Naive thymus-derived CD4-positive, alpha-beta T cell (primary cell): ENCODE measurements at regions not wholly inside any gene's neighbourhood (a gene's known extent, or its start where the extent isn't known, plus 50 kb on each side); places are given as distances from the start of the nearest gene placed in this dataset.

ENCODE experiments used
- ATAC-seq: fragments of 150-1000 bp; cut with Tn5 transposase; 2 replicates; pipeline ENCODE4 v1.10.0; 2021; ENCODE audit warnings: mild to moderate bottlenecking, moderate library complexity
- CTCF ChIA-PET: fragments of 350-600 bp; sonication (Branson Sonifier 250); formaldehyde crosslinking; loops from one replicate; lab custom pipeline; 2021; ENCODE audit warnings: antibody characterized with exemption; lab: Charles Lee
- POLR2A ChIA-PET: fragments of 350-600 bp; sonication (Branson Sonifier 250); formaldehyde crosslinking; loops from one replicate; lab custom pipeline; 2021; ENCODE audit warnings: antibody characterized with exemption, inconsistent platforms; lab: Charles Lee
- DNase-seq, 9 donors: peaks; one replicate each; pipeline versions ENCODE4 v3.0.0 to v3.0.0-alpha.2; 2020 to 2022; ENCODE audit warnings: mixed read lengths in 1 of 9
- H3K27ac ChIP-seq: one replicate; pipeline ENCODE4 v1.7.0; 2013; ENCODE audit warnings: mild to moderate bottlenecking, low read depth, low read length, moderate library complexity
- H3K27me3 ChIP-seq, 2 donors: one replicate each; pipeline ENCODE4 v1.7.0; 2013; ENCODE audit warnings: low read length in 2 of 2, mild to moderate bottlenecking in 2 of 2, moderate library complexity in 2 of 2; ENCODE audit not compliant: control insufficient read depth in 2 of 2, insufficient read depth in 2 of 2
- H3K36me3 ChIP-seq, 3 experiments: 1 replicate in 2 of 3; 2 replicates in 1 of 3; pipeline ENCODE4 v1.7.0; 2013; ENCODE audit warnings: low read length in 3 of 3, mild to moderate bottlenecking in 3 of 3, moderate library complexity in 1 of 3; ENCODE audit not compliant: insufficient read depth in 3 of 3, control insufficient read depth in 2 of 3
- H3K4me1 ChIP-seq, 2 donors: one replicate each; pipeline ENCODE4 v1.7.0; 2013; ENCODE audit warnings: low read length in 2 of 2, mild to moderate bottlenecking in 2 of 2, moderate library complexity in 1 of 2; ENCODE audit not compliant: control insufficient read depth in 2 of 2, insufficient read depth in 2 of 2
- H3K4me3 ChIP-seq: 2 replicates; pipeline ENCODE4 v1.7.0; 2013; ENCODE audit warnings: mild to moderate bottlenecking, low read length
- H3K9me3 ChIP-seq, 3 experiments: 1 replicate in 2 of 3; 2 replicates in 1 of 3; pipeline ENCODE4 v1.7.0; 2013; ENCODE audit warnings: low read length in 3 of 3; ENCODE audit not compliant: control insufficient read depth in 2 of 3
- H3K27ac Mint-ChIP-seq, 9 donors: one replicate each; pipeline ENCODE4 v1.8.0; 2020 to 2022; ENCODE audit warnings: mixed read lengths in 9 of 9, mild to moderate bottlenecking in 8 of 9, moderate library complexity in 5 of 9, inconsistent platforms in 2 of 9
- H3K27me3 Mint-ChIP-seq, 5 donors: one replicate each; pipeline ENCODE4 v1.8.0; 2021 to 2022; ENCODE audit warnings: mixed read lengths in 5 of 5, mild to moderate bottlenecking in 1 of 5
- H3K36me3 Mint-ChIP-seq, 5 donors: one replicate each; pipeline ENCODE4 v1.8.0; 2020 to 2022; ENCODE audit warnings: mixed read lengths in 5 of 5, mild to moderate bottlenecking in 3 of 5, inconsistent platforms in 1 of 5
- H3K4me1 Mint-ChIP-seq, 7 donors: one replicate each; pipeline ENCODE4 v1.8.0; 2020 to 2022; ENCODE audit warnings: mixed read lengths in 7 of 7, mild to moderate bottlenecking in 3 of 7, inconsistent platforms in 1 of 7
- H3K4me3 Mint-ChIP-seq, 10 donors: one replicate each; pipeline ENCODE4 v1.8.0; 2020 to 2022; ENCODE audit warnings: mild to moderate bottlenecking in 10 of 10, mixed read lengths in 10 of 10, moderate library complexity in 6 of 10, inconsistent platforms in 2 of 10
- H3K9me3 Mint-ChIP-seq, 11 donors: one replicate each; pipeline ENCODE4 v1.8.0; 2020 to 2022; ENCODE audit warnings: mixed read lengths in 11 of 11, mild to moderate bottlenecking in 4 of 11, inconsistent platforms in 1 of 11, moderate library complexity in 1 of 11
- intact Hi-C, 2 donors: fragments of 100-400 bp; cut with micrococcal nuclease; formaldehyde crosslinking; loops; one replicate each; pipeline ENCODE4 v1.15.1; 2023

- H3K4me1 ChIP-seq, result no peaks in the 10 kb centered on the region
- CTCF ChIA-PET, result no interaction called here
These were observed 163.2 kb upstream of the TBX18 start for GRCh38 chr6:84927551-84927950.

GRCh38 chr6:84926189-84927155, 162.1 kb upstream of the TBX18 start:
- no peaks in the 10 kb centered on the region for H3K9me3 ChIP-seq
- no peaks in the 10 kb centered on the region for H3K36me3 ChIP-seq
- ATAC-seq, result no peak
- no peak overlapping the region for H3K27ac ChIP-seq
- ChIA-PET CTCF (no interaction called here), POLR2A (no interaction called here)
- H3K4me3 Mint-ChIP-seq, result no peak overlapping the region
- DNase-seq, result no peak
- no peak overlapping the region for H3K4me3 ChIP-seq
- no peaks in the 10 kb centered on the region for H3K36me3 Mint-ChIP-seq
- H3K4me1 Mint-ChIP-seq, result no peaks in the 10 kb centered on the region
- intact Hi-C loops, result no loop called here
- H3K27me3 Mint-ChIP-seq, result no peaks in the 10 kb centered on the region
- H3K9me3 Mint-ChIP-seq, result peaks cover 0 to 5% (median 0%) of the 10 kb centered on the region in 11 donors
- H3K4me1 ChIP-seq, result no peaks in the 10 kb centered on the region
- no peaks in the 10 kb centered on the region for H3K27me3 ChIP-seq
- no peak overlapping the region for H3K27ac Mint-ChIP-seq

More at GRCh38 chr6:84927551-84927950, 163.2 kb upstream of the TBX18 start:
- H3K27ac Mint-ChIP-seq, result no peak overlapping the region
- no peaks in the 10 kb centered on the region for H3K4me1 Mint-ChIP-seq
- ATAC-seq (no peak), DNase-seq (no peak)
- Histone ChIP-seq H3K4me3 (no peak overlapping the region), H3K27me3 (no peaks in the 10 kb centered on the region), H3K36me3 (no peaks in the 10 kb centered on the region), H3K9me3 (no peaks in the 10 kb centered on the region), H3K27ac (no peak overlapping the region)
- no peaks in the 10 kb centered on the region for H3K36me3 Mint-ChIP-seq
- peaks cover 0 to 5% (median 0%) of the 10 kb centered on the region in 11 donors for H3K9me3 Mint-ChIP-seq
- no peaks in the 10 kb centered on the region for H3K27me3 Mint-ChIP-seq
- intact Hi-C loops, result no loop called here
- POLR2A ChIA-PET, result no interaction called here
- H3K4me3 Mint-ChIP-seq, result no peak overlapping the region

GRCh38 chr6:84921891-84922290, 157.5 kb upstream of the TBX18 start:
- ATAC-seq (no peak), DNase-seq (no peak)
- no peaks in the 10 kb centered on the region for H3K27me3 ChIP-seq
- Mint-ChIP-seq H3K36me3 (no peaks in the 10 kb centered on the region), H3K27ac (no peak overlapping the region), H3K4me1 (no peaks in the 10 kb centered on the region), H3K9me3 (peaks cover 0 to 5% (median 0%) of the 10 kb centered on the region in 11 donors), H3K4me3 (no peak overlapping the region), H3K27me3 (no peaks in the 10 kb centered on the region)
- H3K36me3 ChIP-seq, result no peaks in the 10 kb centered on the region
- H3K4me3 ChIP-seq, result no peak overlapping the region
- H3K27ac ChIP-seq, result no peak overlapping the region
- ChIA-PET CTCF (no interaction called here), POLR2A (no interaction called here)
- intact Hi-C loops, result no loop called here
- no peaks in the 10 kb centered on the region for H3K4me1 ChIP-seq
- H3K9me3 ChIP-seq, result no peaks in the 10 kb centered on the region

- no peaks in the 10 kb centered on the region for H3K4me1 ChIP-seq
- CTCF ChIA-PET, result no interaction called here
- no peaks in the 10 kb centered on the region for H3K4me1 Mint-ChIP-seq
These were observed 155.6 kb upstream of the TBX18 start for GRCh38 chr6:84920021-84920420.

GRCh38 chr6:84916704-84917103, 152.3 kb upstream of the TBX18 start:
- H3K36me3 ChIP-seq, result no peaks in the 10 kb centered on the region
- H3K4me1 ChIP-seq, result no peaks in the 10 kb centered on the region
- no peaks in the 10 kb centered on the region for H3K9me3 ChIP-seq
- no peaks in the 10 kb centered on the region for H3K36me3 Mint-ChIP-seq
- H3K4me1 Mint-ChIP-seq, result no peaks in the 10 kb centered on the region
- ChIA-PET CTCF (no interaction called here), POLR2A (interaction anchor here (0.7 kb wide), 1 partner anchor 855 kb away, joined by 3 read pairs; no protein-coding TSS in a partner anchor)
- no peaks in the 10 kb centered on the region for H3K27me3 ChIP-seq
- H3K4me3 Mint-ChIP-seq, result no peak overlapping the region
- intact Hi-C loops, result no loop called here
- no peaks in the 10 kb centered on the region for H3K27me3 Mint-ChIP-seq
- ATAC-seq, result no peak
- no peak for DNase-seq
- H3K27ac ChIP-seq, result no peak overlapping the region
- no peak overlapping the region for H3K4me3 ChIP-seq
- H3K27ac Mint-ChIP-seq, result no peak overlapping the region
- peaks cover 0 to 7% (median 0%) of the 10 kb centered on the region in 11 donors for H3K9me3 Mint-ChIP-seq

More at GRCh38 chr6:84920021-84920420, 155.6 kb upstream of the TBX18 start:
- ATAC-seq (no peak), DNase-seq (no peak)
- no peak overlapping the region for H3K4me3 Mint-ChIP-seq
- no peaks in the 10 kb centered on the region for H3K27me3 Mint-ChIP-seq
- no peaks in the 10 kb centered on the region for H3K36me3 Mint-ChIP-seq
- Histone ChIP-seq H3K27ac (no peak overlapping the region), H3K36me3 (no peaks in the 10 kb centered on the region), H3K4me3 (no peak overlapping the region), H3K9me3 (no peaks in the 10 kb centered on the region), H3K27me3 (no peaks in the 10 kb centered on the region)
- peaks cover 0 to 6% (median 0%) of the 10 kb centered on the region in 11 donors for H3K9me3 Mint-ChIP-seq
- intact Hi-C loops, result no loop called here
- POLR2A ChIA-PET, result no interaction called here
- no peak overlapping the region for H3K27ac Mint-ChIP-seq

GRCh38 chr6:84912472-84913322, 148.3 kb upstream of the TBX18 start:
- intact Hi-C loops, result no loop called here
- DNase-seq, result no peak
- Mint-ChIP-seq H3K27ac (no peak overlapping the region), H3K4me3 (no peak overlapping the region), H3K27me3 (no peaks in the 10 kb centered on the region), H3K9me3 (peaks cover 0 to 8% (median 0%) of the 10 kb centered on the region in 11 donors), H3K4me1 (no peaks in the 10 kb centered on the region), H3K36me3 (no peaks in the 10 kb centered on the region)
- Histone ChIP-seq H3K4me3 (no peak overlapping the region), H3K27me3 (no peaks in the 10 kb centered on the region), H3K36me3 (no peaks in the 10 kb centered on the region), H3K4me1 (no peaks in the 10 kb centered on the region), H3K27ac (no peak overlapping the region), H3K9me3 (no peaks in the 10 kb centered on the region)
- no peak for ATAC-seq
- CTCF ChIA-PET, result no interaction called here
- POLR2A ChIA-PET, result no interaction called here
